GM19351 (cell line): ENCODE measurements at regions not wholly inside any gene's neighbourhood (a gene's known extent, or its start where the extent isn't known, plus 50 kb on each side); places are given as distances from the start of the nearest gene placed in this dataset.
"Not testable (repeated sequence)": the region's sequence is repeated elsewhere in the genome, so short reads cannot be mapped to it uniquely, and the experiment has no call there.

Source experiments
- ATAC-seq: cut with Tn5 transposase; IDR thresholded peaks from one replicate; pipeline ENCODE4 v1.9.1; 2021; ENCODE audit warnings: mild to moderate bottlenecking, moderate library complexity; ENCODE audit not compliant: unreplicated experiment

- no peak for ATAC-seq
These were observed 162.5 kb upstream of the C1orf174 start for GRCh38 chr1:4062560-4062959.

- no peak for ATAC-seq
These were observed 162.9 kb upstream of the C1orf174 start for GRCh38 chr1:4062992-4063391.

GRCh38 chr1:4063516-4063915, 163.4 kb upstream of the C1orf174 start:
- no peak for ATAC-seq

GRCh38 chr1:4064150-4064889, 164.2 kb upstream of the C1orf174 start:
- ATAC-seq, result no peak

GRCh38 chr1:4066860-4067599, 167.0 kb upstream of the C1orf174 start:
- ATAC-seq, result no peak

- no peak for ATAC-seq
These were observed 168.0 kb upstream of the C1orf174 start for GRCh38 chr1:4068076-4068475.

GRCh38 chr1:4071653-4072052, 171.6 kb upstream of the C1orf174 start:
- ATAC-seq, result no peak

- ATAC-seq, result no peak
These were observed 172.5 kb upstream of the C1orf174 start for GRCh38 chr1:4072481-4073153.

- no peak for ATAC-seq
These were observed 175.6 kb upstream of the C1orf174 start for GRCh38 chr1:4075436-4076225.

- ATAC-seq, result no peak
These were observed 176.3 kb upstream of the C1orf174 start for GRCh38 chr1:4076346-4076745.

- not testable (repeated sequence) for ATAC-seq
These were observed 178.3 kb upstream of the C1orf174 start for GRCh38 chr1:4078091-4078962.

- ATAC-seq, result no peak
These were observed 179.7 kb upstream of the C1orf174 start for GRCh38 chr1:4079815-4080214.

- ATAC-seq, result no peak
These were observed 182.0 kb upstream of the C1orf174 start for GRCh38 chr1:4081806-4082711.

GRCh38 chr1:4083231-4084047, 183.4 kb upstream of the C1orf174 start:
- ATAC-seq, result no peak

GRCh38 chr1:4084048-4084431, 184.0 kb upstream of the C1orf174 start:
- no peak for ATAC-seq

- ATAC-seq, result no peak
These were observed 184.4 kb upstream of the C1orf174 start for GRCh38 chr1:4084446-4084845.

- ATAC-seq, result no peak
These were observed 184.8 kb upstream of the C1orf174 start for GRCh38 chr1:4084896-4085295.

- no peak for ATAC-seq
These were observed 185.5 kb upstream of the C1orf174 start for GRCh38 chr1:4085546-4085945.
